Stimulated activated memory B cell treated with anti-CD40 and anti-IgM and Interleukin-4, amounts not matched to agents 10 μg/mL and 1 μg/mL and 100 μg/mL, for 72 hours (primary cell): ENCODE measurements at regions not wholly inside any gene's neighbourhood (a gene's known extent, or its start where the extent isn't known, plus 50 kb on each side); places are given as distances from the start of the nearest gene placed in this dataset.

Experiments used
- ATAC-seq: fragments of 150-1000 bp; cut with Tn5 transposase; 2 replicates; pipeline ENCODE4 v1.10.0; 2021
- H3K27ac Mint-ChIP-seq: one replicate; pipeline ENCODE4 v1.8.0; 2022; ENCODE audit warnings: mild to moderate bottlenecking, mixed read lengths
- H3K27me3 Mint-ChIP-seq: one replicate; pipeline ENCODE4 v1.8.0; 2022; ENCODE audit warnings: mixed read lengths
- H3K36me3 Mint-ChIP-seq: one replicate; pipeline ENCODE4 v1.8.0; 2022; ENCODE audit warnings: mixed read lengths
- H3K4me1 Mint-ChIP-seq: one replicate; pipeline ENCODE4 v1.8.0; 2022; ENCODE audit warnings: mixed read lengths
- H3K4me3 Mint-ChIP-seq: one replicate; pipeline ENCODE4 v1.8.0; 2022; ENCODE audit warnings: mild to moderate bottlenecking, moderate library complexity, mixed read lengths
- H3K9me3 Mint-ChIP-seq: one replicate; pipeline ENCODE4 v1.8.0; 2022; ENCODE audit warnings: mixed read lengths

- H3K4me3 Mint-ChIP-seq, result no peak overlapping the region
- no peak overlapping the region for H3K27ac Mint-ChIP-seq
- no peaks in the 10 kb centered on the region for H3K36me3 Mint-ChIP-seq
- no peaks in the 10 kb centered on the region for H3K4me1 Mint-ChIP-seq
- no peak for ATAC-seq
- no peaks in the 10 kb centered on the region for H3K27me3 Mint-ChIP-seq
- H3K9me3 Mint-ChIP-seq, result peaks cover 6% of the 10 kb centered on the region
Observed at GRCh38 chr2:34899079-34899478, 1300.0 kb upstream of the FAM98A start.

DNA sequence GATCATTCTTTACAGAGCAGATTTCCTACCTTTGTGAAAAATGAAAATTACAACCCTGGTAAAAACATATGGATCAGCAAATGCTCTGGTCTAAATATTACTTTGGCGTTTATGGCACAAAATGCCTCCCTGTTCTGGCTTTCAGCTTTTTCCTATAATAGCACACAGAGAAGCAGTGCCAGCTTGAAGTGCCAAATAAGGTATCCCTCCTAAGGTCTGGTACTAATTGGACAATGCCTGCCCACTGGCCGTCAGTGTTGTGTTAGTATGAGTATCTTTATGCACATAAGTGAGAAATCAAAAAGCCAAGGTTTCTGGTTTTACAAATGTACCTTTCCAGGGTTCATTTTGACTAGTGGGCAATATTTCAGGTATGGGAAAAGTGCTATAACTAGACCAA is 1293.7 kb upstream of the FAM98A start:
- H3K9me3 Mint-ChIP-seq, result peaks cover 3% of the 10 kb centered on the region
- no peak for ATAC-seq
- H3K27me3 Mint-ChIP-seq, result no peaks in the 10 kb centered on the region
- H3K4me1 Mint-ChIP-seq, result no peaks in the 10 kb centered on the region
- H3K4me3 Mint-ChIP-seq, result no peak overlapping the region
- H3K36me3 Mint-ChIP-seq, result no peaks in the 10 kb centered on the region
- H3K27ac Mint-ChIP-seq, result no peak overlapping the region

- no peak for ATAC-seq
Observed at GRCh38 chr2:34892256-34892655, 1293.2 kb upstream of the FAM98A start.

DNA sequence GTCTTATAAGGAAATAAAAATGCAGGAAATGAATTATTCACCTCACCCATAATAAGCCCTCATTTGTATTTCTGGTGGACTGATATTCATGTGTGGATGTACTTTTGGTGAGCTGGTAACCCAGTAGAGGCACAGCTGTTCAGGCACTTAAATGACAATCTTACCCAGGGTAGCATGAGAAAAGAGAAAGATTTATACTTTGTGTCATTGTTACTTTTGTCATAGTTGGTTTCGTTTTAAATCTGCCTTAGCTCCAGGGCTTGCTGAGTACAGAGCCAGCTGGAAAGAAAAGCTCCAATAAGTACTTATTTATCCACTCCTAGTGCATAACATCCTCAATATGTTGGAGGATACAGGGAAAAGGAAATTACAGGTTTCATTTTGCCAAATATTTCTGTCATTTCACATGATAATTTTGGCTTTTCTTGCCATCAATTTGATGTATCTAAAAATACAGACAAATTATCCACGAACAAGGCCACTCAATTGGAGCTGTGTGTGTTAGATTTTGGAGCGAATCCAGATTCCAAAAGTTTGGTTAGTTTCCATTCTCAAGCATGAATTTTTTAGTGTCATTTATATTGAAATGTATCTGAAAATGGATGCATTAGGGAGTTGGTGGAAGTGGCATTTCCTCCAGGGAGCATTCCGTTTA is 1276.1 kb upstream of the FAM98A start:
- Mint-ChIP-seq H3K27me3 (no peaks in the 10 kb centered on the region), H3K9me3 (peaks cover 3% of the 10 kb centered on the region), H3K4me1 (no peaks in the 10 kb centered on the region), H3K36me3 (no peaks in the 10 kb centered on the region), H3K27ac (no peak overlapping the region), H3K4me3 (no peak overlapping the region)
- no peak for ATAC-seq

More at GRCh38 chr2:34892256-34892655, 1293.2 kb upstream of the FAM98A start:
- H3K27ac Mint-ChIP-seq, result no peak overlapping the region
- no peaks in the 10 kb centered on the region for H3K4me1 Mint-ChIP-seq
- H3K4me3 Mint-ChIP-seq, result no peak overlapping the region
- no peaks in the 10 kb centered on the region for H3K36me3 Mint-ChIP-seq
- no peaks in the 10 kb centered on the region for H3K27me3 Mint-ChIP-seq
- peaks cover 3% of the 10 kb centered on the region for H3K9me3 Mint-ChIP-seq

GRCh38 chr2:34853646-34854045 is 1254.5 kb upstream of the FAM98A start:
- H3K27me3 Mint-ChIP-seq, result no peaks in the 10 kb centered on the region
- no peaks in the 10 kb centered on the region for H3K4me1 Mint-ChIP-seq
- no peak for ATAC-seq
- no peaks in the 10 kb centered on the region for H3K36me3 Mint-ChIP-seq
- peaks cover 27% of the 10 kb centered on the region for H3K9me3 Mint-ChIP-seq
- no peak overlapping the region for H3K4me3 Mint-ChIP-seq
- no peak overlapping the region for H3K27ac Mint-ChIP-seq

- no peak for ATAC-seq
- H3K4me1 Mint-ChIP-seq, result no peaks in the 10 kb centered on the region
- H3K27me3 Mint-ChIP-seq, result no peaks in the 10 kb centered on the region
- H3K27ac Mint-ChIP-seq, result no peak overlapping the region
- H3K36me3 Mint-ChIP-seq, result no peaks in the 10 kb centered on the region
- H3K9me3 Mint-ChIP-seq, result peaks cover 21% of the 10 kb centered on the region
- H3K4me3 Mint-ChIP-seq, result no peak overlapping the region
Observed at GRCh38 chr2:34851804-34852203, 1252.7 kb upstream of the FAM98A start.

GRCh38 chr2:34849827-34850226 is 1250.7 kb upstream of the FAM98A start:
- Mint-ChIP-seq H3K36me3 (no peaks in the 10 kb centered on the region), H3K27me3 (no peaks in the 10 kb centered on the region), H3K4me3 (no peak overlapping the region), H3K27ac (no peak overlapping the region), H3K4me1 (no peaks in the 10 kb centered on the region), H3K9me3 (peaks cover 7% of the 10 kb centered on the region)
- no peak for ATAC-seq

- no peaks in the 10 kb centered on the region for H3K4me1 Mint-ChIP-seq
- H3K9me3 Mint-ChIP-seq, result peaks cover 7% of the 10 kb centered on the region
- H3K27ac Mint-ChIP-seq, result no peak overlapping the region
- no peaks in the 10 kb centered on the region for H3K36me3 Mint-ChIP-seq
- ATAC-seq, result no peak
- no peak overlapping the region for H3K4me3 Mint-ChIP-seq
- no peaks in the 10 kb centered on the region for H3K27me3 Mint-ChIP-seq
Observed at GRCh38 chr2:34848691-34849090, 1249.6 kb upstream of the FAM98A start.

DNA sequence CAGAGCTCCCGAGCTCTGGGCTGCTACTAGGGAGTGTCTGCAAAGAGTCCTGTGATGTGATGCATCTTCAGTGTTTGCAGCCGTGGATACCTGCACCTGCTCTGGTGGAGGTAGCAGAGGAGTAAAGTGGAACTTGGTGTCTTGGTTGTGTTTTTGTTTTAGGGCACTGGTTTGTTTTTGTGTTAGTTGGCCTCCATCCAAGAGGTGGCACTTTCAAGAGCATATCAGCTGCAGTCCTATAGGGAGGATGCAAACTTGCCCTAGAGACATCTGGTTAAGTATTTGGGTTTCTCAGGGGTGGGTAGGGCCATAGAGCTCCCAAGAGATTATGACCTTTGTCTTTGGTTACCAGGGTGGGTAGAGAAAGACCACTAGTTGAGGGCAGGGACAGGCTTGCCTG is 1249.0 kb upstream of the FAM98A start:
- Mint-ChIP-seq H3K4me3 (no peak overlapping the region), H3K36me3 (no peaks in the 10 kb centered on the region), H3K27me3 (no peaks in the 10 kb centered on the region), H3K9me3 (peaks cover 8% of the 10 kb centered on the region), H3K4me1 (no peaks in the 10 kb centered on the region), H3K27ac (no peak overlapping the region)
- ATAC-seq, result no peak

- ATAC-seq, result no peak
- H3K4me1 Mint-ChIP-seq, result no peaks in the 10 kb centered on the region
- H3K27ac Mint-ChIP-seq, result no peak overlapping the region
- H3K4me3 Mint-ChIP-seq, result no peak overlapping the region
- peaks cover 4% of the 10 kb centered on the region for H3K9me3 Mint-ChIP-seq
- H3K27me3 Mint-ChIP-seq, result no peaks in the 10 kb centered on the region
- no peaks in the 10 kb centered on the region for H3K36me3 Mint-ChIP-seq
Observed at GRCh38 chr2:34844629-34845028, 1245.5 kb upstream of the FAM98A start.

GRCh38 chr2:34838408-34838807 is 1239.3 kb upstream of the FAM98A start:
- no peak overlapping the region for H3K4me3 Mint-ChIP-seq
- H3K27ac Mint-ChIP-seq, result no peak overlapping the region
- H3K9me3 Mint-ChIP-seq, result peaks cover 12% of the 10 kb centered on the region
- no peaks in the 10 kb centered on the region for H3K36me3 Mint-ChIP-seq
- no peaks in the 10 kb centered on the region for H3K4me1 Mint-ChIP-seq
- ATAC-seq, result no peak
- no peaks in the 10 kb centered on the region for H3K27me3 Mint-ChIP-seq

DNA sequence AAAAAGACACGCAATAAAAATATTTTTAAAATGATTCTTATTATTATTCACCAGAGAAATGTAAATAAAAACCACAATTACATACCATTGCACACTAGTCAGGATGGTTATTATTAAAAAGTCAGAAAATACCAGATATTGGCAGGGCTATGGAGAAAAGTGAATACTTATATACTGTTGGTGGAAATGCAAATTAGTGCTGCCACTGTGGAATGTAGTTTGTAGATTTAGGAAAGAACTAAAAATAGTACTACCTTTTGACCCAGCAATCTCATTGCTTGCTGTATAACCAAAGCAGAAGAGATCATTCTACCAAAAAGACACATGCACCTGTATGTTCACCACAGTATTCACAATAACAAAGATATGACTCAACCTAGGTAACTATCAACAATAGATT is 1237.3 kb upstream of the FAM98A start:
- ATAC-seq, result no peak
- Mint-ChIP-seq H3K36me3 (no peaks in the 10 kb centered on the region), H3K27ac (no peak overlapping the region), H3K27me3 (no peaks in the 10 kb centered on the region), H3K9me3 (peaks cover 13% of the 10 kb centered on the region), H3K4me1 (no peaks in the 10 kb centered on the region), H3K4me3 (no peak overlapping the region)

- no peak for ATAC-seq
- H3K4me3 Mint-ChIP-seq, result no peak overlapping the region
- H3K9me3 Mint-ChIP-seq, result peaks cover 12% of the 10 kb centered on the region
- H3K27me3 Mint-ChIP-seq, result no peaks in the 10 kb centered on the region
- no peaks in the 10 kb centered on the region for H3K36me3 Mint-ChIP-seq
- no peaks in the 10 kb centered on the region for H3K4me1 Mint-ChIP-seq
- no peak overlapping the region for H3K27ac Mint-ChIP-seq
Observed at GRCh38 chr2:34831096-34831495, 1232.0 kb upstream of the FAM98A start.

DNA sequence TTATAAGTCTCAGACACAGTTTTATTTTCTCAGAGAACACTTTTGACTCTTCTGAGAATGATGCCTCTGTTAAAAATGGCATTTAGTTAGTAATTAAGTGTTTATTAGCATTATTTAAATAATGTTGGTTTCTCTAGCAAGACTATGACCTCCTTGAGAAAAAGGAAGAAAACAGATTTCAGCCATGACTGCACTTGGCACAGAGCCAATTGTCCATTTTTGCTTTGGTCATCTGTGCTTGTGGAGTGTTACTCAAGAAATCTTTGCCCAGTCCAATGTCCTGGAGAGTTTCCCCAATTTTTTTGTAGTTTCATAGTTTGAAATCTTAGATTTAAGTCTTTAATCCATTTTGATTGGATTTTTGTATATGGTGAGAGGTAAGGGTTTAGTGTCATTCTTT is 1229.4 kb upstream of the FAM98A start:
- no peak for ATAC-seq
- peaks cover 9% of the 10 kb centered on the region for H3K9me3 Mint-ChIP-seq
- H3K36me3 Mint-ChIP-seq, result no peaks in the 10 kb centered on the region
- H3K4me1 Mint-ChIP-seq, result no peaks in the 10 kb centered on the region
- no peaks in the 10 kb centered on the region for H3K27me3 Mint-ChIP-seq
- H3K4me3 Mint-ChIP-seq, result no peak overlapping the region
- no peak overlapping the region for H3K27ac Mint-ChIP-seq

DNA sequence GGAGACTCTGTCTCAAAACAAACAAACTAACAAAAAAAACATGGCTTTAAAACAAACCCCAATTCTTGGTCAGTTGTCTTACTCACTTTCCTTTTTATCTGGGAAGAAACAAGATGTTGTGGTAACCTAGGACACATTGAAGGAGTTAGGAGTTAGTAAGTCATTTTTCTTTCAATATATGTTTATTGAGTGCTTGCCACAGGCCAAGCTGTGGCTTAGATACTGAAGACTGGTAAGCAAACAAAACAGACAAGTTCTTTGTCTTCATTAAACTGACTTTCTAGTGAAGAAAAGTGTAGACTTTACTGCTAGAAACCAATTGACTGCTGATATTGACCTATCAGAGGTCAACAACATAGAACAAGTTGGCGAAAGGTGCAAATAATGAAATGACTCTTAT is 1228.3 kb upstream of the FAM98A start:
- no peak for ATAC-seq
- Mint-ChIP-seq H3K4me1 (no peaks in the 10 kb centered on the region), H3K36me3 (no peaks in the 10 kb centered on the region), H3K27ac (no peak overlapping the region), H3K27me3 (no peaks in the 10 kb centered on the region), H3K9me3 (peaks cover 10% of the 10 kb centered on the region), H3K4me3 (no peak overlapping the region)

DNA sequence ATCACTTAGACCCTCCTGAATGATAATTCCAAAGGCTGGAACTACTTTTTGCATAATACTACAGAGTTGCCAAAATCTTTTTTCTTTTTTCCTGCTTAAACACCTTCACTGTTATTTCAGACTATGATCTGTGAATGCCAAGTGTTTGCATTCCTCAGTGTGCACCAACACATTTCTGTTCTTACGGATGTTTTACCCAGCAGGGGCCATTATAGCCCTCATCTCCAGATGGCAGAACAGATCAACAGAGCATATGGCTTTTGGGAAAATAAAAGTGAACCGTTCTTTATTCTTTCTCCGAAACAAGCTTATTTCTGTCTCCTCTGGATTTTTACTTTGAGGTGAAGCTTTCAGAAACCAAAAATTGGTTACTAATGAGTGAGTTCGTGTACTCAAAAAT is 1226.6 kb upstream of the FAM98A start:
- Mint-ChIP-seq H3K4me3 (no peak overlapping the region), H3K9me3 (peaks cover 11% of the 10 kb centered on the region), H3K27me3 (no peaks in the 10 kb centered on the region), H3K27ac (no peak overlapping the region), H3K4me1 (no peaks in the 10 kb centered on the region), H3K36me3 (no peaks in the 10 kb centered on the region)
- ATAC-seq, result no peak

DNA sequence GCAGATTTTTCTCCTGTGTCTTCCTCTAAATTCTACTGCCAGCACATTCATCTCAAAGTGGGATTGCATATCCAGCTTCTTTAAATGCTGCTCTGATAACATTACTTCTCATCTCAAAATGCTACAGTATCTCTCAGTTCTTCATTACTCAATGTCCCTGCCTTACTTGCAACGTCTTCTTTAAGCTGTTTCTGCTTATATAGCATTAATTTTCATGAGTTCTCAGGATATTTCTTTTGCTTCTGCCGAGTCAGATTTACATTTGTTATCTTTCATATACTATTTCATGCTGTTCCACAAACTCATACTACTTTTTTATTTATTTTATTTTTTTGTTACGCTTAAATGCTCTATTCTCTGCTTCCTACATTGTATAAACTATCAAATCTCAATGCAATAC is 1223.5 kb upstream of the FAM98A start:
- peaks cover 7% of the 10 kb centered on the region for H3K9me3 Mint-ChIP-seq
- no peak overlapping the region for H3K27ac Mint-ChIP-seq
- no peaks in the 10 kb centered on the region for H3K36me3 Mint-ChIP-seq
- H3K27me3 Mint-ChIP-seq, result no peaks in the 10 kb centered on the region
- H3K4me1 Mint-ChIP-seq, result no peaks in the 10 kb centered on the region
- no peak for ATAC-seq
- H3K4me3 Mint-ChIP-seq, result no peak overlapping the region
